Endothelial cell of umbilical vein (primary cell): ENCODE measurements at regions not wholly inside any gene's neighbourhood (a gene's known extent, or its start where the extent isn't known, plus 50 kb on each side); places are given as distances from the start of the nearest gene placed in this dataset.

Source experiments
- BruUV-seq: library from RNA; stranded (reverse); fragments of 400-500 nt; replicated peaks from 2 replicates; lab custom pipeline; 2021; lab: Mats Ljungman, UMichigan
- CTCF ChIA-PET: fragments of 300-600, 350-600 bp; sonication (Branson Sonifier 250); formaldehyde crosslinking; loops from one replicate; lab custom pipeline; 2021; ENCODE audit warnings: antibody characterized with exemption, inconsistent platforms; lab: Charles Lee
- POLR2A ChIA-PET: fragments of 300-600, 350-600 bp; sonication (Branson Sonifier 250); formaldehyde crosslinking; loops from one replicate; lab custom pipeline; 2021; ENCODE audit warnings: antibody characterized with exemption, inconsistent platforms; lab: Charles Lee
- DNase-seq: peaks from one replicate; pipeline ENCODE4 v3.0.0-alpha.2; 2011; ENCODE audit warnings: low read depth, low spot score
- FAIRE-seq: peaks from 2 replicates; lab custom pipeline; 2011; peaks lifted over from hg19 to GRCh38; lab: Jason Lieb, UNC
- H2AFZ ChIP-seq: 2 replicates; pipeline ENCODE4 v1.6.0; 2012; ENCODE audit warnings: low read depth, low read length, control low read depth, inconsistent platforms
- H3K27ac ChIP-seq: 2 replicates; pipeline ENCODE4 v1.5.1; 2011; ENCODE audit warnings: low read depth, mild to moderate bottlenecking, control low read depth, low read length, moderate library complexity; ENCODE audit not compliant: insufficient read depth
- H3K27me3 ChIP-seq, 2 experiments: 2 replicates each; pipeline versions ENCODE4 v1.6.0 to v1.6.1; 2011; ENCODE audit warnings: low read length in 2 of 2, mixed read lengths in 1 of 2; ENCODE audit not compliant: control insufficient read depth in 2 of 2, insufficient read depth in 2 of 2
- H3K36me3 ChIP-seq, 2 experiments: 2 replicates in 1 of 2; 3 replicates in 1 of 2; pipeline ENCODE4 v1.5.1; 2011; ENCODE audit warnings: low read length in 2 of 2, mild to moderate bottlenecking in 1 of 2, moderate library complexity in 1 of 2; ENCODE audit not compliant: control insufficient read depth in 2 of 2, insufficient read depth in 2 of 2; ENCODE audit errors: extremely low read depth in 1 of 2
- H3K4me1 ChIP-seq: 3 replicates; pipeline ENCODE4 v1.5.1; 2011; ENCODE audit warnings: mild to moderate bottlenecking, low read length; ENCODE audit not compliant: control insufficient read depth, insufficient read depth; ENCODE audit errors: extremely low read depth
- H3K4me2 ChIP-seq: 2 replicates; pipeline ENCODE4 v1.6.1; 2011; ENCODE audit warnings: low read length, control low read depth, mixed read lengths; ENCODE audit not compliant: insufficient read depth
- H3K4me3 ChIP-seq, 3 experiments: fragments of 200-600 bp in 1 of 3; sonication (generic), shearing (Covaris generic) in 1 of 3; replicated peaks in 1 of 3; 2 replicates each; pipeline ENCODE4 v1.5.1; 2011 to 2016; ENCODE audit warnings: control low read depth in 3 of 3, low read length in 3 of 3, mild to moderate bottlenecking in 2 of 3, inconsistent platforms in 1 of 3, low read depth in 1 of 3, moderate library complexity in 1 of 3; ENCODE audit not compliant: insufficient read depth in 1 of 3
- H3K79me2 ChIP-seq: 2 replicates; pipeline ENCODE4 v1.6.0; 2012; ENCODE audit warnings: low read length, inconsistent platforms; ENCODE audit not compliant: control insufficient read depth, insufficient read depth
- H3K9ac ChIP-seq: replicated peaks from 2 replicates; pipeline ENCODE3; 2011; ENCODE audit warnings: low read length, control low read depth; ENCODE audit not compliant: insufficient read depth; ENCODE audit errors: extremely low read depth
- H3K9me1 ChIP-seq: replicated peaks from 3 replicates; pipeline ENCODE4 v1.6.0; 2011; ENCODE audit warnings: mild to moderate bottlenecking, low read length; ENCODE audit not compliant: control insufficient read depth, insufficient read depth; ENCODE audit errors: extremely low read depth
- H3K9me3 ChIP-seq: replicated peaks from 2 replicates; pipeline ENCODE4 v1.5.1; 2012; ENCODE audit warnings: low read length, inconsistent platforms; ENCODE audit not compliant: control insufficient read depth, insufficient read depth
- H4K20me1 ChIP-seq: replicated peaks from 2 replicates; pipeline ENCODE3; 2011; ENCODE audit warnings: mild to moderate bottlenecking, low read length; ENCODE audit not compliant: control insufficient read depth, insufficient read depth; ENCODE audit errors: extremely low read depth
- EZH2 ChIP-seq: IDR thresholded peaks from 2 replicates; pipeline ENCODE4 v1.6.1; 2012; ENCODE audit warnings: borderline replicate concordance, low read depth, mild to moderate bottlenecking, moderate library complexity, low read length, inconsistent platforms; ENCODE audit not compliant: severe bottlenecking
- FOS ChIP-seq: IDR thresholded peaks from 2 replicates; pipeline ENCODE4 v1.6.1; 2011; ENCODE audit warnings: mild to moderate bottlenecking, low read length, moderate library complexity, borderline replicate concordance; ENCODE audit not compliant: insufficient read depth
- GATA2 ChIP-seq: IDR thresholded peaks from 2 replicates; pipeline ENCODE4 v1.7.0; 2011; ENCODE audit warnings: low read depth, mild to moderate bottlenecking, moderate library complexity, mixed read lengths, low read length; ENCODE audit not compliant: insufficient read length, insufficient read depth
- JUN ChIP-seq: IDR thresholded peaks from 2 replicates; pipeline ENCODE4 v1.6.1; 2011; ENCODE audit warnings: borderline replicate concordance, low read depth; ENCODE audit not compliant: insufficient read length, insufficient read depth
- MAX ChIP-seq: IDR thresholded peaks from 2 replicates; pipeline ENCODE4 v1.6.1; 2011; ENCODE audit not compliant: insufficient read depth, insufficient read length
- MYC ChIP-seq: IDR thresholded peaks from one replicate; pipeline ENCODE4 v1.6.1; 2011; ENCODE audit warnings: mild to moderate bottlenecking, low read depth, low read length
- POLR2A ChIP-seq: IDR thresholded peaks from 2 replicates; pipeline ENCODE4 v1.6.1; 2012; ENCODE audit warnings: low read depth, mild to moderate bottlenecking, control low read depth, low read length
- POLR2AphosphoS5 ChIP-seq: IDR thresholded peaks from 2 replicates; pipeline ENCODE4 v1.6.1; 2012; ENCODE audit warnings: low read depth, mild to moderate bottlenecking, control low read depth, low read length, moderate library complexity; ENCODE audit not compliant: insufficient read depth
- dilution Hi-C: fragments of 300-500 bp; cut with MboI; formaldehyde crosslinking; loops from one replicate; pipeline ENCODE4 v1.15.0; 2019; ENCODE audit warnings: low sequenced_read_pairs; ENCODE audit not compliant: extremely low pct_ligation_motif_present
- intact Hi-C: fragments of 100-400 bp; cut with micrococcal nuclease; formaldehyde crosslinking; loops from one replicate; pipeline ENCODE4 v1.10.0; 2022
- TF ChIP-seq, protein P1 (sequence below), 2 donors: IDR thresholded peaks; 1 replicate in 1 of 2; 2 replicates in 1 of 2; pipeline ENCODE4 v1.5.1; 2011; ENCODE audit warnings: low read length in 2 of 2, mild to moderate bottlenecking in 2 of 2, moderate library complexity in 2 of 2, control low read depth in 1 of 2, inconsistent platforms in 1 of 2, low read depth in 1 of 2; ENCODE audit not compliant: insufficient read depth in 1 of 2; ENCODE audit errors: extremely low read depth in 1 of 2

GRCh38 chr2:133867166-133867565 lies 298.9 kb upstream of the NCKAP5 start:
- dilution Hi-C loops, result no loop called here
- FAIRE-seq (no peak), DNase-seq (no peak)
- TF ChIP-seq, protein P1, sequence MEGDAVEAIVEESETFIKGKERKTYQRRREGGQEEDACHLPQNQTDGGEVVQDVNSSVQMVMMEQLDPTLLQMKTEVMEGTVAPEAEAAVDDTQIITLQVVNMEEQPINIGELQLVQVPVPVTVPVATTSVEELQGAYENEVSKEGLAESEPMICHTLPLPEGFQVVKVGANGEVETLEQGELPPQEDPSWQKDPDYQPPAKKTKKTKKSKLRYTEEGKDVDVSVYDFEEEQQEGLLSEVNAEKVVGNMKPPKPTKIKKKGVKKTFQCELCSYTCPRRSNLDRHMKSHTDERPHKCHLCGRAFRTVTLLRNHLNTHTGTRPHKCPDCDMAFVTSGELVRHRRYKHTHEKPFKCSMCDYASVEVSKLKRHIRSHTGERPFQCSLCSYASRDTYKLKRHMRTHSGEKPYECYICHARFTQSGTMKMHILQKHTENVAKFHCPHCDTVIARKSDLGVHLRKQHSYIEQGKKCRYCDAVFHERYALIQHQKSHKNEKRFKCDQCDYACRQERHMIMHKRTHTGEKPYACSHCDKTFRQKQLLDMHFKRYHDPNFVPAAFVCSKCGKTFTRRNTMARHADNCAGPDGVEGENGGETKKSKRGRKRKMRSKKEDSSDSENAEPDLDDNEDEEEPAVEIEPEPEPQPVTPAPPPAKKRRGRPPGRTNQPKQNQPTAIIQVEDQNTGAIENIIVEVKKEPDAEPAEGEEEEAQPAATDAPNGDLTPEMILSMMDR (IDR thresholded peaks at IDR 0.05; ENCODE audit: extremely low read depth in 1 of 2, insufficient read depth in 1 of 2, low read depth in 1 of 2, low read length in 2 of 2), result no peak
- no peak for TF ChIP-seq EZH2
- TF ChIP-seq JUN, result no peak
- TF ChIP-seq MAX, result no peak
- no peak for TF ChIP-seq MYC
- TF ChIP-seq POLR2AphosphoS5, result no peak
- TF ChIP-seq POLR2A, result no peak
- no peak for TF ChIP-seq FOS
- TF ChIP-seq GATA2, result no peak
- H2AFZ ChIP-seq, result no peak overlapping the region
- no peaks in the 10 kb centered on the region for H3K4me1 ChIP-seq
- no peak overlapping the region for H3K27ac ChIP-seq
- no peak overlapping the region for H3K9ac ChIP-seq
- intact Hi-C loops, result no loop called here
- no peaks in the 10 kb centered on the region for H4K20me1 ChIP-seq
- H3K27me3 ChIP-seq, result peaks cover 0 to 4% of the 10 kb centered on the region in 2 experiments
- no peak overlapping the region for H3K4me3 ChIP-seq
- ChIA-PET CTCF (interaction anchor here (1.6 kb wide), 1 partner anchor 20 kb away, joined by 4 read pairs; no protein-coding TSS in a partner anchor), POLR2A (no interaction called here)
- no peaks in the 10 kb centered on the region for H3K36me3 ChIP-seq
- no peaks in the 10 kb centered on the region for H3K79me2 ChIP-seq
- no peak overlapping the region for H3K4me2 ChIP-seq
- no TSS peak for BruUV-seq
- H3K9me1 ChIP-seq, result no peaks in the 10 kb centered on the region
- no peaks in the 10 kb centered on the region for H3K9me3 ChIP-seq
